HepG2 (cell line): ENCODE measurements at regions not wholly inside any gene's neighbourhood (a gene's known extent, or its start where the extent isn't known, plus 50 kb on each side); places are given as distances from the start of the nearest gene placed in this dataset.

Experiments
- ATAC-seq: fragments of 200-7000 bp; cut with Tn5 transposase; 3 replicates; pipeline ENCODE4 v1.9.1; 2020; ENCODE audit warnings: mild to moderate bottlenecking, moderate library complexity
- BruUV-seq: library from RNA; stranded (reverse); fragments of 400-500 nt; replicated peaks from 2 replicates; lab custom pipeline; 2021; lab: Mats Ljungman, UMichigan
- CTCF ChIA-PET: fragments of 300-600 bp; formaldehyde crosslinking; extraction: SDS; loops from one replicate; lab custom pipeline; 2021; ENCODE audit warnings: low total read pairs, inconsistent platforms, low intra/inter-chr PET ratio; lab: Yijun Ruan, JAX
- POLR2A ChIA-PET: fragments of 350-600 bp; sonication (Branson Sonifier 250); formaldehyde crosslinking; loops from one replicate; lab custom pipeline; 2020; ENCODE audit warnings: antibody characterized with exemption, inconsistent platforms; lab: Yijun Ruan, JAX
- DNase-seq: peaks from one replicate; pipeline ENCODE4 v3.0.0-alpha.2; 2015; ENCODE audit warnings: low spot score
- FAIRE-seq: peaks from 3 replicates; lab custom pipeline; 2011; peaks lifted over from hg19 to GRCh38; lab: Jason Lieb, UNC
- H2AFZ ChIP-seq: one replicate; pipeline ENCODE4 v1.6.1; 2011; ENCODE audit warnings: low read length, inconsistent platforms
- H3K27ac ChIP-seq: fragments of 300-600 bp; 3 replicates; pipeline ENCODE4 v1.8.0; 2011; ENCODE audit warnings: mixed run types, mild to moderate bottlenecking, mixed read lengths, low read length, inconsistent platforms; ENCODE audit not compliant: insufficient read depth; ENCODE audit errors: extremely low read length
- H3K27me3 ChIP-seq, 2 experiments: fragments of 200-600 bp in 1 of 2; 2 replicates in 1 of 2; 3 replicates in 1 of 2; pipeline versions ENCODE4 v1.6.0 to v1.8.0; 2011; ENCODE audit warnings: low read length in 2 of 2, mild to moderate bottlenecking in 2 of 2, moderate library complexity in 2 of 2, inconsistent platforms in 1 of 2; ENCODE audit not compliant: insufficient read depth in 2 of 2, control insufficient read depth in 1 of 2
- H3K36me3 ChIP-seq, 2 experiments: fragments of 200-600 bp in 1 of 2; replicated peaks in 1 of 2; 2 replicates in 1 of 2; 3 replicates in 1 of 2; pipeline versions ENCODE4 v1.5.1 to v1.8.0; 2011; ENCODE audit warnings: low read length in 2 of 2, inconsistent platforms in 1 of 2; ENCODE audit not compliant: insufficient read depth in 2 of 2, control insufficient read depth in 1 of 2
- H3K4me1 ChIP-seq: 2 replicates; pipeline ENCODE4 v1.5.1; 2012; ENCODE audit warnings: low read length, inconsistent platforms; ENCODE audit not compliant: insufficient read depth
- H3K4me2 ChIP-seq: 2 replicates; pipeline ENCODE4 v1.6.0; 2011; ENCODE audit warnings: low read depth, low read length, inconsistent platforms
- H3K4me3 ChIP-seq, 3 experiments: fragments of 200-600 bp in 1 of 3; sonication (generic), shearing (Covaris generic) in 1 of 3; replicated peaks in 1 of 3; 2 replicates each; pipeline ENCODE4 v1.5.1; 2011 to 2016; ENCODE audit warnings: low read length in 3 of 3, inconsistent platforms in 2 of 3, low read depth in 2 of 3, mild to moderate bottlenecking in 2 of 3, control low read depth in 1 of 3, mixed read lengths in 1 of 3; ENCODE audit not compliant: insufficient read depth in 1 of 3
- H3K79me2 ChIP-seq: one replicate; pipeline ENCODE4 v1.6.1; 2011; ENCODE audit warnings: low read length, inconsistent platforms; ENCODE audit not compliant: insufficient read depth
- H3K9ac ChIP-seq: 2 replicates; pipeline ENCODE4 v1.6.0; 2011; ENCODE audit warnings: mild to moderate bottlenecking, low read depth, low read length, inconsistent platforms; ENCODE audit not compliant: insufficient read depth
- H3K9me3 ChIP-seq: 2 replicates; pipeline ENCODE4 v1.5.1; 2012; ENCODE audit warnings: mild to moderate bottlenecking, low read length
- H4K20me1 ChIP-seq: 2 replicates; pipeline ENCODE4 v1.6.0; 2011; ENCODE audit warnings: inconsistent platforms, mild to moderate bottlenecking, low read length, moderate library complexity; ENCODE audit not compliant: insufficient read depth
- ARID3A ChIP-seq: IDR thresholded peaks from 2 replicates; pipeline ENCODE4 v1.6.1; 2012; ENCODE audit warnings: low read depth, low read length, improper control_type of control experiment
- ATF6 ChIP-seq: sonication (generic); formaldehyde crosslinking; conservative IDR thresholded peaks from 2 replicates; pipeline ENCODE4 v1.4.0; 2020; ENCODE audit warnings: missing genetic modification reagents
- HIC2 ChIP-seq: sonication (generic); formaldehyde crosslinking; IDR thresholded peaks from 2 replicates; pipeline ENCODE4 v1.9.0; 2022; ENCODE audit warnings: low read depth, missing genetic modification reagents
- NR1H2 ChIP-seq: sonication (generic); formaldehyde crosslinking; IDR thresholded peaks from 2 replicates; pipeline ENCODE4 v1.8.1; 2022; ENCODE audit warnings: low read depth, missing genetic modification reagents, borderline replicate concordance
- TARDBP ChIP-seq: sonication (generic); formaldehyde crosslinking; IDR thresholded peaks from 2 replicates; pipeline ENCODE4 v1.8.0; 2022; ENCODE audit warnings: mild to moderate bottlenecking, missing genetic modification reagents
- TBP ChIP-seq: sonication (generic); formaldehyde crosslinking; IDR thresholded peaks from 2 replicates; pipeline ENCODE4 v1.5.0; 2020; ENCODE audit warnings: missing genetic modification reagents
- ZBTB26 ChIP-seq: IDR thresholded peaks from 2 replicates; pipeline ENCODE4 v1.6.1; 2016; ENCODE audit warnings: missing compliant biosample characterization, missing genetic modification reagents, borderline replicate concordance
- ZMYM4 ChIP-seq: sonication (generic); formaldehyde crosslinking; IDR thresholded peaks from 2 replicates; pipeline ENCODE4 v1.8.1; 2023; ENCODE audit warnings: mild to moderate bottlenecking, missing genetic modification reagents
- ZNF335 ChIP-seq: sonication (generic); formaldehyde crosslinking; IDR thresholded peaks from 2 replicates; pipeline ENCODE4 v1.4.0; 2020; ENCODE audit warnings: missing genetic modification reagents
- ZNF446 ChIP-seq: sonication (generic); formaldehyde crosslinking; IDR thresholded peaks from 2 replicates; pipeline ENCODE4 v1.5.0; 2020; ENCODE audit warnings: mild to moderate bottlenecking, missing genetic modification reagents
- ZNF607 ChIP-seq: sonication (generic); formaldehyde crosslinking; IDR thresholded peaks from 2 replicates; pipeline ENCODE4 v1.5.1; 2020; ENCODE audit warnings: missing genetic modification reagents, mild to moderate bottlenecking, borderline replicate concordance
- ZNF678 ChIP-seq: sonication (generic); formaldehyde crosslinking; IDR thresholded peaks from 2 replicates; pipeline ENCODE4 v1.4.0; 2020; ENCODE audit warnings: mild to moderate bottlenecking, missing genetic modification reagents
- ZZZ3 ChIP-seq: sonication (generic); formaldehyde crosslinking; IDR thresholded peaks from 2 replicates; pipeline ENCODE4 v1.4.0; 2020; ENCODE audit warnings: missing genetic modification reagents, mild to moderate bottlenecking, borderline replicate concordance
- WGBS: methylation state at CpG from one replicate; pipeline ENCODE4 v1.1.6; 2017; ENCODE audit warnings: low lambda C conversion rate; 5-methylcytosine and 5-hydroxymethylcytosine counted together
- in situ Hi-C: cut with HindIII; loops from 2 replicates; pipeline ENCODE4 v1.10.0; 2017; ENCODE audit warnings: low pct_unique_long_range_greater_than_20kb; ENCODE audit not compliant: extremely low pct_ligation_motif_present
- intact Hi-C: fragments of 100-400 bp; cut with micrococcal nuclease; formaldehyde crosslinking; loops from one replicate; pipeline ENCODE4 v1.10.0; 2022; ENCODE audit not compliant: unreplicated experiment

GRCh38 chr1:78437941-78438340, 52.8 kb upstream of the PTGFR start:
- DNase-seq (no peak), FAIRE-seq (no peak)
- no TSS peak for BruUV-seq
- no peaks in the 10 kb centered on the region for H4K20me1 ChIP-seq
- in situ Hi-C loops (no loop called here), intact Hi-C loops (no loop called here)
- ChIA-PET POLR2A (no interaction called here), CTCF (no interaction called here)
- H2AFZ ChIP-seq: no peak overlapping the region
- no peaks in the 10 kb centered on the region for H3K9me3 ChIP-seq
- no peaks in the 10 kb centered on the region; a peak in 1 of 5 replicates for H3K27me3 ChIP-seq
- H3K4me3 ChIP-seq: no peak overlapping the region
- no peak overlapping the region for H3K9ac ChIP-seq
- H3K4me2 ChIP-seq: no peak overlapping the region
- TF ChIP-seq TARDBP (no peak), ZNF607 (CRISPR knock-in tag) (no peak), ZBTB26 (no peak), HIC2 (CRISPR knock-in tag) (no peak), ZNF335 (CRISPR knock-in tag) (no peak), TBP (no peak)
- TF ChIP-seq, all 625 proteins: peak for 0
- Histone ChIP-seq H3K36me3 (no peaks in the 10 kb centered on the region), H3K4me1 (no peaks in the 10 kb centered on the region), H3K27ac (no peak overlapping the region), H3K79me2 (no peaks in the 10 kb centered on the region)
- no peak for ATAC-seq
- 8% methylated on average over 1 of the region's 1 CpG for WGBS

- no peak overlapping the region for H3K4me2 ChIP-seq
- in situ Hi-C loops: no loop called here
- DNase-seq (no peak), ATAC-seq (no peak), FAIRE-seq (no peak)
- intact Hi-C loops: no loop called here
- BruUV-seq: no TSS peak
- no peaks in the 10 kb centered on the region for H3K9me3 ChIP-seq
- no peaks in the 10 kb centered on the region for H3K4me1 ChIP-seq
- no peak overlapping the region for H3K27ac ChIP-seq
- no peaks in the 10 kb centered on the region; a peak in 1 of 5 replicates for H3K27me3 ChIP-seq
- no peaks in the 10 kb centered on the region for H4K20me1 ChIP-seq
- ChIA-PET POLR2A (no interaction called here), CTCF (no interaction called here)
- no peaks in the 10 kb centered on the region for H3K36me3 ChIP-seq
- no peaks in the 10 kb centered on the region for H3K79me2 ChIP-seq
- no peak overlapping the region for H2AFZ ChIP-seq
- WGBS: 0% methylated on average over 2 of the region's 2 CpGs
- H3K9ac ChIP-seq: no peak overlapping the region
- no peak overlapping the region for H3K4me3 ChIP-seq
- no peak for TF ChIP-seq ZMYM4 (CRISPR knock-in tag)
- no peak for TF ChIP-seq ATF6 (CRISPR knock-in tag)
- no peak for TF ChIP-seq NR1H2
- TF ChIP-seq ZNF446 (CRISPR knock-in tag): no peak
- no peak for TF ChIP-seq ZNF678
- TF ChIP-seq ARID3A: no peak
- TF ChIP-seq ZZZ3 (CRISPR knock-in tag): no peak
Measured at GRCh38 chr1:78440381-78440793, 50.4 kb upstream of the PTGFR start.
